Gastrocnemius medialis (tissue), 4 donors: ENCODE measurements at regions not wholly inside any gene's neighbourhood (a gene's known extent, or its start where the extent isn't known, plus 50 kb on each side); places are given as distances from the start of the nearest gene placed in this dataset.

ENCODE experiments used
- CTCF ChIP-seq, 5 experiments: fragments of 450-650 bp in 3 of 5; fragments of 200-600 bp in 2 of 5; sonication (generic) in 2 of 5; IDR thresholded peaks in 4 of 5; conservative IDR thresholded peaks in 1 of 5; 1 replicate in 4 of 5; 2 replicates in 1 of 5; pipeline ENCODE4 v1.5.1; 2016 to 2019; ENCODE audit warnings: antibody characterized with exemption in 5 of 5, mild to moderate bottlenecking in 3 of 5, moderate library complexity in 3 of 5
- POLR2A ChIP-seq, 2 donors: fragments of 450-650 bp; IDR thresholded peaks; one replicate each; pipeline ENCODE4 v1.6.1; 2017; ENCODE audit warnings: antibody characterized with exemption in 2 of 2, mild to moderate bottlenecking in 2 of 2, moderate library complexity in 2 of 2

GRCh38 chr22:22811016-22812009, 76.3 kb upstream of the IGLL5 start:
- no peak for TF ChIP-seq CTCF (IDR thresholded peaks at IDR 0.05 in 4 of 5, conservative IDR thresholded peaks at IDR 0.05 in 1 of 5)
- no peak for TF ChIP-seq POLR2A (IDR thresholded peaks at IDR 0.05)
